Astrocyte of the spinal cord (primary cell): ENCODE measurements at regions not wholly inside any gene's neighbourhood (a gene's known extent, or its start where the extent isn't known, plus 50 kb on each side); places are given as distances from the start of the nearest gene placed in this dataset.

ENCODE experiments used
- DNase-seq: peaks from one replicate; pipeline ENCODE4 v3.0.0; 2011; ENCODE audit warnings: low read depth, low spot score
- H3K4me3 ChIP-seq: 2 replicates; pipeline ENCODE4 v1.5.1; 2011; ENCODE audit warnings: low read depth, mild to moderate bottlenecking, low read length, moderate library complexity
- in situ Hi-C: cut with HindIII; loops from 2 replicates; pipeline ENCODE4 v1.10.0; 2017; ENCODE audit warnings: low sequenced_read_pairs
- TF ChIP-seq, protein P1 (sequence below): IDR thresholded peaks from 2 replicates; pipeline ENCODE4 v1.5.1; 2012; ENCODE audit warnings: low read depth, mild to moderate bottlenecking, low read length, inconsistent platforms

DNA sequence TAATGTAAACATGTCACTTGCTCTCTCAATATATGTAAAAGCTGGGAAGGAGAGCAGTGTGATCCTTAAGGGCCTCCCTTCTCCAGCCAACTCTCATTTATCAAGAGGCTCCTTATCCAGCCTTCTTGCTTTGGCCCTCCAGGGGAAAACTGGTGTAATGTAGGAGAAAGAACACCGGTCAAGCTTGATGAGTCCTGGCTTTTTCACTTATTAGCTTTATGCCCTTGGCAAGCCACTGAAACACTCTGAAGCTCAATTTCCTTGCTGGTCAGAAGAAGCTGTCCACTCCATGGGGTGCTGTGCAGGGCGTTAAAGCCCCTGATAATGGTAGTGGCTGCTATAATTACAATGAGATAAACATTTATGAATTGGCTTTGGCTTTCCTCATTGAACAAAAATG lies 251.2 kb upstream of the RBBP8 start:
- DNase-seq: no peak
- TF ChIP-seq, protein P1, sequence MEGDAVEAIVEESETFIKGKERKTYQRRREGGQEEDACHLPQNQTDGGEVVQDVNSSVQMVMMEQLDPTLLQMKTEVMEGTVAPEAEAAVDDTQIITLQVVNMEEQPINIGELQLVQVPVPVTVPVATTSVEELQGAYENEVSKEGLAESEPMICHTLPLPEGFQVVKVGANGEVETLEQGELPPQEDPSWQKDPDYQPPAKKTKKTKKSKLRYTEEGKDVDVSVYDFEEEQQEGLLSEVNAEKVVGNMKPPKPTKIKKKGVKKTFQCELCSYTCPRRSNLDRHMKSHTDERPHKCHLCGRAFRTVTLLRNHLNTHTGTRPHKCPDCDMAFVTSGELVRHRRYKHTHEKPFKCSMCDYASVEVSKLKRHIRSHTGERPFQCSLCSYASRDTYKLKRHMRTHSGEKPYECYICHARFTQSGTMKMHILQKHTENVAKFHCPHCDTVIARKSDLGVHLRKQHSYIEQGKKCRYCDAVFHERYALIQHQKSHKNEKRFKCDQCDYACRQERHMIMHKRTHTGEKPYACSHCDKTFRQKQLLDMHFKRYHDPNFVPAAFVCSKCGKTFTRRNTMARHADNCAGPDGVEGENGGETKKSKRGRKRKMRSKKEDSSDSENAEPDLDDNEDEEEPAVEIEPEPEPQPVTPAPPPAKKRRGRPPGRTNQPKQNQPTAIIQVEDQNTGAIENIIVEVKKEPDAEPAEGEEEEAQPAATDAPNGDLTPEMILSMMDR: no peak
- in situ Hi-C loops: no loop called here
- H3K4me3 ChIP-seq: no peak overlapping the region

DNA sequence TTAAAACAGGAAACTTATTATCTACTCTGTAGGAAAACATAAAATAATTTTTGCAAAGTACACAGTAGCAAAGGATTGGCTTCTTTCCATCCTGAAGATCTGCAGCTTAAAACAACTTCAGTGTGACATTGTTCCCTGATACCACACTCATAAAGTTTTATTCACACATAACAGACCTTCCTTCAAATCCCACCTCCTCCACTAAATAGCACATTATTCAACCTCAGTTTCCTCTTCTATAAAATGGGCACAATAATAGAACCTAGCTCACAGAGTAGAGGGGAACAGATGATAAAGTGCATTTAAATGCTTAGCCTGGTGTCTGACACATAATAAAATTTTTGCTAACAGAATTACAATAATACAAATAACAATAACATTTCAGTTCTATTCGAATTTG lies 250.4 kb upstream of the RBBP8 start:
- no peak overlapping the region for H3K4me3 ChIP-seq
- TF ChIP-seq, protein P1: no peak
- DNase-seq: no peak
- in situ Hi-C loops: no loop called here

DNA sequence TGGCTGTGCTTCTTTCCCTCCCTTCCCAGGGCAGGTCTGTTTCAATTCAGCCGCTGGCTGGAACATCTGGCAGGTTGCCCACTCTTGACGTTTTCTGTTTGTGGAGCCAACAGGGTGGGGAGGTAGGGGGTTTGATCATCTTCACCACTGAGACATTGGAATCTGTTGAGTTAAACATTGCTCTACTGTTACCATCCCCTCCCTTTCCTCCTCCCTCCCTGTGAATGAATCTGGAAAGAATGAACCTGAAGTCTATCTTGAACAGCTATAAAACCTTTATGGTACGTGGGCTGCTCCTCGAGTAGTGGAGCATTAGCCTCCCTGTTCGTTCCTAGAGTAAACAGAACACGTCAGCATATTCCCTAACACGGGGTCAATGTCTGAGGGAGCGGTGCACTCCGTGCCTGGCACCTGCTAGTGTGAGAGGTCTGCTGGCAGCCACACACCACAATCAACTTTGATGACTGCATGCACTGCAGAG lies 249.9 kb upstream of the RBBP8 start:
- TF ChIP-seq, protein P1: no peak
- H3K4me3 ChIP-seq: no peak overlapping the region
- in situ Hi-C loops: no loop called here
- DNase-seq: peak; percentile 95

GRCh38 chr18:22683786-22684185 lies 249.3 kb upstream of the RBBP8 start:
- in situ Hi-C loops: no loop called here

DNA sequence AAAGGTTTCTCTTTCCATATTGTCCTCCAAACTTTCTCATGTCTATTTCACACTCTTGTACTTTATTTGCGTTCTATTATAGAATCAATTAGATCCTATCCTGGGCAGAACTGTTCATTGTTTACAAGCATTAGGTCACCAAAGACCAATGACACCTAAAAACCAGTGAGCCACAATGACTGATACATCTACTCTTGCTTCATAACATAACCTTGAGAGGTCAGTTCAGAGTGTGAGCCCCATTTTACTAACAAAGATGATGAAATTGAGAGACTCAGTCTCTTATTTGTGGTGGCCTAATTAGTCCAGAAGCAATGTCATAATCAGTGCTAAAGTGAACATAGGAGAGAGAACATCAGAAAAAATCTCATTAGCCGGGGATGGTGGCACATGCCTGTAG lies 248.9 kb upstream of the RBBP8 start:
- no peak overlapping the region for H3K4me3 ChIP-seq
- in situ Hi-C loops: no loop called here
- DNase-seq: no peak

More at GRCh38 chr18:22683786-22684185, 249.3 kb upstream of the RBBP8 start:
- no peak overlapping the region for H3K4me3 ChIP-seq
- TF ChIP-seq, protein P1: no peak
- DNase-seq: no peak

GRCh38 chr18:22685788-22686187 lies 247.3 kb upstream of the RBBP8 start:
- TF ChIP-seq, protein P1: no peak

More for the DNA sequence above, 248.9 kb upstream of the RBBP8 start:
- TF ChIP-seq, protein P1: no peak

More at GRCh38 chr18:22685788-22686187, 247.3 kb upstream of the RBBP8 start:
- in situ Hi-C loops: no loop called here
- no peak for DNase-seq
- no peak overlapping the region for H3K4me3 ChIP-seq
